ENCODE measurements at regions not wholly inside any gene's neighbourhood (a gene's known extent, or its start where the extent isn't known, plus 50 kb on each side); places are given as distances from the start of the nearest gene placed in this dataset.

GRCh38 chr5:100188778-100189177 is 346.4 kb upstream of the FAM174A start:
- TF ChIP-seq ZFX (IDR thresholded peaks at IDR 0.05) (no peak), SIN3A (IDR thresholded peaks at IDR 0.05; ENCODE audit: low read depth) (no peak), SRF (IDR thresholded peaks at IDR 0.05; ENCODE audit: low read depth) (no peak), YY1 (IDR thresholded peaks at IDR 0.05; ENCODE audit: extremely low read depth, insufficient replicate concordance, low read depth, low read length) (no peak), EGR1 (IDR thresholded peaks at IDR 0.05; ENCODE audit: low read depth) (no peak), ZNF274 (IDR thresholded peaks at IDR 0.05; ENCODE audit: low read depth, low read length) (no peak), EZH2phosphoT487 (IDR thresholded peaks at IDR 0.05; ENCODE audit: borderline replicate concordance) (no peak), EZH2 (IDR thresholded peaks at IDR 0.05) (no peak), CTCF (IDR thresholded peaks at IDR 0.05 in 2 of 3, conservative IDR thresholded peaks at IDR 0.05 in 1 of 3; ENCODE audit: borderline replicate concordance in 1 of 3, insufficient read depth in 1 of 3, low read depth in 2 of 3, low read length in 2 of 3) (no peak), JUND (IDR thresholded peaks at IDR 0.05) (no peak)
